ENCODE measurements at regions not wholly inside any gene's neighbourhood (a gene's known extent, or its start where the extent isn't known, plus 50 kb on each side); places are given as distances from the start of the nearest gene placed in this dataset.

DNA sequence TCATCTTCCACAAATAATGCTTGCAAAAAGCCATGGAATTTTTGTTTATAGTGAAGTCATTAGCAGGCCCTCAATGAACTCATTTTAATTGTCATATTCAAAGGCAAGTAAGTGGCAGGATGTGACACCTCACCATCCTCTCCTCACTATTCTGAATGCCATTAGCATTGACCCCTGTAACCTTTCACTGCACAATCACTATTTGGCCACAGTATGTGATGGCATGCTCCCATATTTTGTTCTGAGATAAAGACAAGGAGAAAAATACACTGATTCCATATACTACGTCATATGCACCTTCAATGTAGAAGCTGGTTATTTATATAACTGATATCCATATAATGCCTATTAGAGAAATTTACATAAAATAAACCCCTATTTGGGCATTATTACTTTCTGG lies 1443.2 kb downstream of the SUCLG1 start:
- no peak for DNase-seq (ENCODE audit: low read depth)
- no peak overlapping the region for H3K4me3 ChIP-seq (ENCODE audit: low read depth, low read length)
- no peak for TF ChIP-seq CTCF (IDR thresholded peaks at IDR 0.05; ENCODE audit: insufficient read depth, low read length)

DNA sequence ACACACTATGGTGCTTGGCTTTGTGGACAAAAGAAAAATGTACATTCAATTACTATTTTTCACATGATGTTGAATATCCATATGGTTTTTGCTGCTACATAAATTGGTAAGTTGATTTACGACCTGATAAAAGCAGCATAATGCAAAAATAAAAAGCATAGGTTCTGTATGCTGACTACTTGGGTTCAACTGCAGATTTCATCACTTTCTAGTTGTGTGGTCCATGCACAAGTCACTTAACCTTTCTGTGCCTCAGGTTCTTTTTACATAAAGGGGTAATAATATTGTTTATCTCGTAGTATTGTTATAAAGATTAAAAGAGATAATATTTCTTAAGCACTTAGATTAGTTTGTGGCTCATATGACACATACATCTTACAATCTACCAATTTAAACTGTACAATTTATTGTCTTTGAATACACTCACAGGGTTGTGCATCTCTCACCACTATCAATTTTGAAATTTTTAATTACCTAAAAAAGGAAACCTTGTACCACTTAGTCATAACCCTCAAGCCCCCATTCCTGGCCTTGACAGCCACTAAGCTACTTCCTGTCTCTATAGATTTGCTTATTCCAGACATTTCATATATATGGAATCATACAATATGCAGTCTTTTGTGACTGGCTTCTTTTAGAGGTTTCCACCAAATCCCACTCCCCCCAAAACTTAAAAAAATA lies 1443.9 kb downstream of the SUCLG1 start:
- TF ChIP-seq CTCF (IDR thresholded peaks at IDR 0.05; ENCODE audit: insufficient read depth, low read length), result no peak
- DNase-seq (ENCODE audit: low read depth), result no peak
- H3K4me3 ChIP-seq (ENCODE audit: low read depth, low read length), result no peak overlapping the region

GRCh38 chr2:83014462-83014861 lies 1444.6 kb downstream of the SUCLG1 start:
- DNase-seq (ENCODE audit: low read depth), result no peak
- H3K4me3 ChIP-seq (ENCODE audit: low read depth, low read length), result no peak overlapping the region
- TF ChIP-seq CTCF (IDR thresholded peaks at IDR 0.05; ENCODE audit: insufficient read depth, low read length), result no peak

- no peak for DNase-seq (ENCODE audit: low read depth)
- no peak overlapping the region for H3K4me3 ChIP-seq (ENCODE audit: low read depth, low read length)
- no peak for TF ChIP-seq CTCF (IDR thresholded peaks at IDR 0.05; ENCODE audit: insufficient read depth, low read length)
These were observed 1452.1 kb downstream of the SUCLG1 start for GRCh38 chr2:83006961-83007360.

GRCh38 chr2:83003555-83003954 lies 1455.5 kb downstream of the SUCLG1 start:
- no peak for DNase-seq (ENCODE audit: low read depth)
- no peak overlapping the region for H3K4me3 ChIP-seq (ENCODE audit: low read depth, low read length)
- no peak for TF ChIP-seq CTCF (IDR thresholded peaks at IDR 0.05; ENCODE audit: insufficient read depth, low read length)

GRCh38 chr2:83002706-83003105 lies 1456.4 kb downstream of the SUCLG1 start:
- no peak overlapping the region for H3K4me3 ChIP-seq (ENCODE audit: low read depth, low read length)
- no peak for DNase-seq (ENCODE audit: low read depth)
- no peak for TF ChIP-seq CTCF (IDR thresholded peaks at IDR 0.05; ENCODE audit: insufficient read depth, low read length)

GRCh38 chr2:82998781-82999180 lies 1460.3 kb downstream of the SUCLG1 start:
- H3K4me3 ChIP-seq (ENCODE audit: low read depth, low read length), result no peak overlapping the region
- no peak for DNase-seq (ENCODE audit: low read depth)
- no peak for TF ChIP-seq CTCF (IDR thresholded peaks at IDR 0.05; ENCODE audit: insufficient read depth, low read length)

All from fibroblast of the aortic adventitia (primary cell).